ENCODE measurements at regions not wholly inside any gene's neighbourhood (a gene's known extent, or its start where the extent isn't known, plus 50 kb on each side); places are given as distances from the start of the nearest gene placed in this dataset.

- no peak for DNase-seq
Measured at GRCh38 chr6:24072038-24072746, 53.8 kb upstream of the NRSN1 start.

DNA sequence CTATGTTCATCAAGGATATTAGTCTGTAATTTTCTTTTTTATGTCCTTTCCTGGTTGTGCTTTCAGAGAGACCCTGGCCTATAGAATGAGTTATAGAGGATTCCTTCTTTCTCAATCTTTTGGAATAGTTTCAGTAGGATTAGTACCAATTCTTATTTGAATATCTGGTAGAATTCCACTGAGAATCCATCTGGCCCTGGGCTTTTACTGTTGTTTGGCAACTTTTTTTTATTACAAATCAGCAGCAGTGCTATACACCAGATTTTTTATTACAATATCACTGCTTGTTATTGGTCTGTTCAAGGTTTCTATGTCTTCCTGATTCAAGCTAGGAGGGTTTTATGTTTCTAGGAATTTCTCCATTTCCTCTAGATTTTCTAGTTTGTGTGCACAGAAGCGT, 50.0 kb upstream of the NRSN1 start:
- DNase-seq = no peak
